ENCODE measurements at regions not wholly inside any gene's neighbourhood (a gene's known extent, or its start where the extent isn't known, plus 50 kb on each side); places are given as distances from the start of the nearest gene placed in this dataset.

- TF ChIP-seq MXD1 (CRISPR knock-in tag; IDR thresholded peaks at IDR 0.05) = peak; percentile 91; the same call in 1 of the 2 replicates
- TF ChIP-seq RFX3 (CRISPR knock-in tag; IDR thresholded peaks at IDR 0.05) = no peak
- TF ChIP-seq ATF3 (CRISPR knock-in tag; IDR thresholded peaks at IDR 0.05) = peak; percentile 83
- no peak for TF ChIP-seq ZNF34 (CRISPR knock-in tag; IDR thresholded peaks at IDR 0.05; ENCODE audit: borderline replicate concordance)
- TF ChIP-seq POLR2G (IDR thresholded peaks at IDR 0.05; ENCODE audit: low read depth, low read length) = peak; percentile 62; the same call in 1 of the 2 replicates
- TF ChIP-seq ZBTB39 (CRISPR knock-in tag; IDR thresholded peaks at IDR 0.05) = peak; percentile 97
- peak; percentile 89; the same call in 1 of the 2 replicates for TF ChIP-seq ZBTB33 (CRISPR knock-in tag; IDR thresholded peaks at IDR 0.05)
- no peak for TF ChIP-seq TRIM22 (IDR thresholded peaks at IDR 0.05)
- TF ChIP-seq SP5 (CRISPR knock-in tag; IDR thresholded peaks at IDR 0.05; ENCODE audit: borderline replicate concordance, low read depth) = peak; percentile 100
- TF ChIP-seq NCOA1 (CRISPR knock-in tag; IDR thresholded peaks at IDR 0.05) = peak; percentile 100
- no peak for TF ChIP-seq JARID2 (CRISPR knock-in tag; IDR thresholded peaks at IDR 0.05; ENCODE audit: insufficient replicate concordance)
- no peak for TF ChIP-seq ELK4 (CRISPR knock-in tag; IDR thresholded peaks at IDR 0.05; ENCODE audit: borderline replicate concordance)
- peak; percentile 93 for TF ChIP-seq JUN (CRISPR knock-in tag; IDR thresholded peaks at IDR 0.05)
- TF ChIP-seq ZNF121 (CRISPR knock-in tag; IDR thresholded peaks at IDR 0.05) = peak; percentile 88
- TF ChIP-seq ZNF775 (CRISPR knock-in tag; IDR thresholded peaks at IDR 0.05; ENCODE audit: borderline replicate concordance) = 0 out of 2 replicates have a peak, but pooled peaks have one; percentile 69
- no peak for TF ChIP-seq ZNF496 (CRISPR knock-in tag; IDR thresholded peaks at IDR 0.05; ENCODE audit: insufficient replicate concordance)
- no peak for TF ChIP-seq NFE2L2 (IDR thresholded peaks at IDR 0.05; ENCODE audit: low read length)
- TF ChIP-seq ZC3H4 (CRISPR knock-in tag; IDR thresholded peaks at IDR 0.05; ENCODE audit: borderline replicate concordance) = no peak
- peak; percentile 99 for TF ChIP-seq HNRNPL (IDR thresholded peaks at IDR 0.05; ENCODE audit: low read depth, low read length)
- peak; percentile 84; the same call in 1 of the 2 replicates for TF ChIP-seq ZBTB8A (CRISPR knock-in tag; IDR thresholded peaks at IDR 0.05; ENCODE audit: borderline replicate concordance, low read depth)
- peak; percentile 100 for TF ChIP-seq PITX1 (CRISPR knock-in tag; IDR thresholded peaks at IDR 0.05)
- no peak for TF ChIP-seq ZNF10 (CRISPR knock-in tag; IDR thresholded peaks at IDR 0.05; ENCODE audit: borderline replicate concordance, low read depth)
Observed at GRCh38 chr16:85291302-85292148, 179.3 kb upstream of the CIBAR2 start (continued).
